Esophagus muscularis mucosa (tissue), 4 donors: ENCODE measurements at regions not wholly inside any gene's neighbourhood (a gene's known extent, or its start where the extent isn't known, plus 50 kb on each side); places are given as distances from the start of the nearest gene placed in this dataset.

Experiments
- DNase-seq: peaks from one replicate; pipeline ENCODE4 v3.0.0-alpha.2; 2017; ENCODE audit errors: extremely low spot score
- H3K27ac ChIP-seq, 4 donors: fragments of 200-600 bp; sonication (generic); replicated peaks in 1 of 4; 1 replicate in 3 of 4; 2 replicates in 1 of 4; pipeline ENCODE4 v1.5.1; 2016 to 2019; ENCODE audit warnings: mild to moderate bottlenecking in 1 of 4
- H3K27me3 ChIP-seq, 4 donors: fragments of 200-600 bp; sonication (generic); one replicate each; pipeline versions ENCODE4 v1.5.1 to v1.6.0; 2016 to 2019
- H3K36me3 ChIP-seq, 4 donors: fragments of 200-600 bp; sonication (generic); one replicate each; pipeline ENCODE4 v1.5.1; 2016 to 2019
- H3K4me1 ChIP-seq, 4 donors: fragments of 200-600 bp; sonication (generic); one replicate each; pipeline ENCODE4 v1.5.1; 2016 to 2019
- H3K4me3 ChIP-seq, 4 donors: fragments of 200-600 bp; sonication (generic); 1 replicate in 2 of 4; 2 replicates in 2 of 4; pipeline ENCODE4 v1.5.1; 2016 to 2019; ENCODE audit warnings: mild to moderate bottlenecking in 4 of 4, moderate library complexity in 1 of 4
- H3K9me3 ChIP-seq, 4 donors: fragments of 200-600 bp; sonication (generic); 1 replicate in 3 of 4; 2 replicates in 1 of 4; pipeline ENCODE4 v1.5.1; 2016 to 2019
- EP300 ChIP-seq: sonication (generic); formaldehyde crosslinking; IDR thresholded peaks from one replicate; pipeline ENCODE4 v1.6.1; 2017; ENCODE audit warnings: antibody characterized with exemption
- POLR2A ChIP-seq: fragments of 450-650 bp; IDR thresholded peaks from one replicate; pipeline ENCODE4 v1.6.1; 2017; ENCODE audit warnings: antibody characterized with exemption, moderate library complexity, mild to moderate bottlenecking, low read depth
- POLR2AphosphoS5 ChIP-seq, 2 donors: sonication (generic); formaldehyde crosslinking; IDR thresholded peaks; one replicate each; pipeline ENCODE4 v1.6.1; 2017; ENCODE audit warnings: antibody characterized with exemption in 2 of 2
- WGBS: methylation state at CpG from one replicate; pipeline ENCODE4 v1.1.5; 2018; 5-methylcytosine and 5-hydroxymethylcytosine counted together
- intact Hi-C: fragments of 100-400 bp; cut with DNase I; formaldehyde crosslinking; loops from one replicate; pipeline ENCODE4 v1.15.1; 2023
- TF ChIP-seq, protein P1 (sequence below), 3 experiments: fragments of 200-600 bp in 2 of 3; fragments of 450-650 bp in 1 of 3; sonication (generic) in 2 of 3; IDR thresholded peaks; one replicate each; pipeline ENCODE4 v1.5.1; 2017 to 2019; ENCODE audit warnings: antibody characterized with exemption in 3 of 3, mild to moderate bottlenecking in 2 of 3, moderate library complexity in 1 of 3

DNA sequence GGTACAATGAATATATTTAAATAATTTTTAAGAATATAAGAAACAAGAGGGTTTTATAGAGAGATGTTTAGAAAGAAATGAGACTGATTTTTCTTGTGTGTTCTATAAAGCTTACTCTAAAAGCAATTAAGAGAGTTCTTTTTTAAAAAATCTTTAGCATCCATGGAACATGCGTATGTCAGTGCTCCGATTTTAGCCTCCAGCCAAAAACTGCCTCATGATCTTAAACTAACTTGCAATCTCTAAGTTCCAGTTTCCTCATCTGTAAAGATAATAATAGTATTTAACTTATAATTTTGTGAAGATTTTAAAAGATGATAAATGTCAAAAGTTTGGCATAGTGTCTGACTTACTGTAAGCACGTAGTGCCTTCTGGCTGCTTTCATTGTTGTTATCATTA is 448.7 kb downstream of the EPHA4 start:
- Histone ChIP-seq H3K27me3 (no peaks in the 10 kb centered on the region), H3K4me3 (no peak overlapping the region), H3K27ac (no peak overlapping the region), H3K9me3 (no peaks in the 10 kb centered on the region), H3K36me3 (no peaks in the 10 kb centered on the region), H3K4me1 (no peaks in the 10 kb centered on the region)
- TF ChIP-seq POLR2AphosphoS5 (IDR thresholded peaks at IDR 0.05) (no peak), EP300 (no peak), POLR2A (no peak)
- TF ChIP-seq, protein P1, sequence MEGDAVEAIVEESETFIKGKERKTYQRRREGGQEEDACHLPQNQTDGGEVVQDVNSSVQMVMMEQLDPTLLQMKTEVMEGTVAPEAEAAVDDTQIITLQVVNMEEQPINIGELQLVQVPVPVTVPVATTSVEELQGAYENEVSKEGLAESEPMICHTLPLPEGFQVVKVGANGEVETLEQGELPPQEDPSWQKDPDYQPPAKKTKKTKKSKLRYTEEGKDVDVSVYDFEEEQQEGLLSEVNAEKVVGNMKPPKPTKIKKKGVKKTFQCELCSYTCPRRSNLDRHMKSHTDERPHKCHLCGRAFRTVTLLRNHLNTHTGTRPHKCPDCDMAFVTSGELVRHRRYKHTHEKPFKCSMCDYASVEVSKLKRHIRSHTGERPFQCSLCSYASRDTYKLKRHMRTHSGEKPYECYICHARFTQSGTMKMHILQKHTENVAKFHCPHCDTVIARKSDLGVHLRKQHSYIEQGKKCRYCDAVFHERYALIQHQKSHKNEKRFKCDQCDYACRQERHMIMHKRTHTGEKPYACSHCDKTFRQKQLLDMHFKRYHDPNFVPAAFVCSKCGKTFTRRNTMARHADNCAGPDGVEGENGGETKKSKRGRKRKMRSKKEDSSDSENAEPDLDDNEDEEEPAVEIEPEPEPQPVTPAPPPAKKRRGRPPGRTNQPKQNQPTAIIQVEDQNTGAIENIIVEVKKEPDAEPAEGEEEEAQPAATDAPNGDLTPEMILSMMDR (IDR thresholded peaks at IDR 0.05) = no peak
- WGBS = 85% methylated on average over 3 of the region's 3 CpGs
- no peak for DNase-seq
- intact Hi-C loops = no loop called here

DNA sequence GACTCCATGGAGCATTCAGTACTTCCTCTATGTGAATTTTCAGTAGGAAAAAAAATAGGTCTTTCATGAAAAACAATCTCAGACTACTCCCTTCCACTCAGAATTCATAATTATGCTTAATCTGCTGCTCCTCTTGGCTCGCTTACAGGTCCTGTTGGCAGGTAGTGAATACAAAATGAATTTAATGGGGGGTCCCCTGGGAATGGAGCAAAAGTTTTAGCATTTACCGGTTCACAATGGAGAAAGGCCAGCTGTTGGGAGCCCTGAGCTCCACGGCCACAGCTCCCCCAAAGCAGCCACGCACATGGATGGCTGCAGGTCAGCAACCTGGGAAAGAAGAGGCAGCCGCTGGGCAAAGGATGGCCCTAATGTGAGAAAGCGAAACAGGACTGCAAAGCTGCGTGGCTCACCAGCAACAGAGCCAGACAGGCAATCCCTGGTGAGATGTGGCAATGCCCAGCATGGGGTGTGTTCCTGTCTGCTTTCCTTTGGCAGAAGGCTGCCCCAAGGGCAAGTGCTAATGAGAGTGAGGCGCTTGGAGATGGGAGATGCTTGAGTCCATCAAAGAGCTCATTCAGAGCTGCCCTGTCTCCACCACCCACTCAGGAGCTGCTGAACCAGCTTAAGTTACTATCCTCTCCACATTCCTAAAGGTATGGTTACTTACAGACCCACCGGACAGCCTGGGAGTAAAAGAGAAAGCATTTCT is 447.4 kb downstream of the EPHA4 start:
- Histone ChIP-seq H3K27me3 (no peaks in the 10 kb centered on the region), H3K9me3 (no peaks in the 10 kb centered on the region), H3K36me3 (no peaks in the 10 kb centered on the region), H3K4me1 (no peaks in the 10 kb centered on the region), H3K27ac (no peak overlapping the region), H3K4me3 (peak overlapping the region in 2 of 4 donors; percentile 9 to 29)
- no peak for DNase-seq
- WGBS = 77% methylated on average over 8 of the region's 9 CpGs
- intact Hi-C loops = no loop called here
- TF ChIP-seq, protein P1 (IDR thresholded peaks at IDR 0.05) = no peak
- no peak for TF ChIP-seq POLR2A
- no peak for TF ChIP-seq EP300
- TF ChIP-seq POLR2AphosphoS5 (IDR thresholded peaks at IDR 0.05) = no peak

DNA sequence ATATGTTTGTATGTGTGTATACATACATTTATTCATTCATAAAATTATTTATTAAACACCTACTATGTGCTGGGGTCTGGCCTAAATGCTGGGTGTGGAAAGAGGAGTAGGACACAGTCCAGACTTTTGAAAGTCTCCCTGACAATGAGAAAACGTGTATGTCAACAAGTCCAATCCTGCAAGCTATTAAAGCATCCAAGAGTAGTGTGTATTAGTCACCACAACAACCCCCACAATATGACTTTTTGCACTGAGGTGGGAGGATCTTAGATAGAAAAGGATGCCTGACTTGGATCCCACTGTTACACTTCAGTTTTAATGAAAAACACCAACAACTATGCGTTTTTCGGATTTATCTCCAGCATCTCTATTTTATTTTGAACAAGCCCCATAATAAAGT is 446.4 kb downstream of the EPHA4 start:
- Histone ChIP-seq H3K9me3 (no peaks in the 10 kb centered on the region), H3K27me3 (no peaks in the 10 kb centered on the region), H3K27ac (no peak overlapping the region), H3K4me3 (no peak overlapping the region), H3K36me3 (no peaks in the 10 kb centered on the region), H3K4me1 (no peaks in the 10 kb centered on the region)
- DNase-seq = no peak
- WGBS = 62% methylated on average over 3 of the region's 3 CpGs
- no peak for TF ChIP-seq EP300
- no peak for TF ChIP-seq POLR2A
- TF ChIP-seq, protein P1 (IDR thresholded peaks at IDR 0.05) = no peak
- no peak for TF ChIP-seq POLR2AphosphoS5 (IDR thresholded peaks at IDR 0.05)
- intact Hi-C loops = no loop called here

DNA sequence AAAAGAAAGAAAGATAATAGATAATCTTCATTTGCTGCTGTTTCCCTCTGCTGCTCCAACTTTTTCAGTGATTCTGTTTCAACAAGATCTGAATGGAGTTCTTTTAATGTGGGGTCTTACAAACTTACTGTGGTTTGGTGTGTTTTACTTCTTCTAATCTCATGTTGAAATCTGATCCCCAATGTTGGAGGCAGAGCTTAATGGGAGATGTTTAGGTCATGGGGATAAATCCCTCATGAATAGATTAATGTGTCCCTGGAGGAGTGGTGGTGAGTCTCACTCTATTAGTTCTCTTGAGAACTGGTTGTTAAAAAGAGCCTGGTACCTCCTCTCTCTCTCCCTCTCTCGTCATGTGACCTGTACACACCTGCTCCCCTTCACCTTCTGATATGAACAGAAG is 442.4 kb downstream of the EPHA4 start:
- DNase-seq = no peak
- H3K9me3 ChIP-seq = no peaks in the 10 kb centered on the region
- 85% methylated on average over 1 of the region's 1 CpG for WGBS
- intact Hi-C loops = no loop called here
- H3K36me3 ChIP-seq = no peaks in the 10 kb centered on the region
- TF ChIP-seq POLR2A (no peak), POLR2AphosphoS5 (IDR thresholded peaks at IDR 0.05) (no peak), EP300 (no peak)
- TF ChIP-seq, protein P1 (IDR thresholded peaks at IDR 0.05) = no peak
- H3K27me3 ChIP-seq = no peaks in the 10 kb centered on the region
- H3K27ac ChIP-seq = no peak overlapping the region
- H3K4me1 ChIP-seq = no peaks in the 10 kb centered on the region
- no peak overlapping the region for H3K4me3 ChIP-seq

DNA sequence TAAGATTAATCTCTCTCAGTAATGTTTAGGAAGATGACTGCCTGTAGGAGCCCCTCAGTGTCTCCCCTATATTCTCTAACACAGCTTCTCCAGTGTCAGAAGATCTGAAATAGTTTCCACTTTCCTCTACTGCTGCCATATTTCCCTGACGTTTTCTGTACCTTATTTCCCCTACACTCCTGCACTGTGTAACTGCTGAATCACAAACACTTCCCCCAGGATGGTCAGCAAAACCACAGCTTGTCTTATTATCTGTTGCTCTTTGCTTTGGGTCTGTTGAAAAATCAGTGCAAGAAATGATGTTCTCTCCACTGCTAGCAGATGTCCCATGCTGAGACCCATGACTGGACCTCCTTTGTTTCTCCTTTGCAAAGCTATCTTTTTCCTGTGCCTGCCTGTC is 441.7 kb downstream of the EPHA4 start:
- no peaks in the 10 kb centered on the region for H3K36me3 ChIP-seq
- 40% methylated on average over 1 of the region's 1 CpG for WGBS
- intact Hi-C loops = no loop called here

More for the DNA sequence above, 441.7 kb downstream of the EPHA4 start:
- Histone ChIP-seq H3K27me3 (no peaks in the 10 kb centered on the region), H3K4me1 (no peaks in the 10 kb centered on the region), H3K9me3 (no peaks in the 10 kb centered on the region), H3K27ac (no peak overlapping the region), H3K4me3 (no peak overlapping the region)
- DNase-seq = no peak
- TF ChIP-seq POLR2A (no peak), EP300 (no peak), POLR2AphosphoS5 (IDR thresholded peaks at IDR 0.05) (no peak)
- TF ChIP-seq, protein P1 (IDR thresholded peaks at IDR 0.05) = no peak
